ENCODE measurements at regions not wholly inside any gene's neighbourhood (a gene's known extent, or its start where the extent isn't known, plus 50 kb on each side); places are given as distances from the start of the nearest gene placed in this dataset.

DNA sequence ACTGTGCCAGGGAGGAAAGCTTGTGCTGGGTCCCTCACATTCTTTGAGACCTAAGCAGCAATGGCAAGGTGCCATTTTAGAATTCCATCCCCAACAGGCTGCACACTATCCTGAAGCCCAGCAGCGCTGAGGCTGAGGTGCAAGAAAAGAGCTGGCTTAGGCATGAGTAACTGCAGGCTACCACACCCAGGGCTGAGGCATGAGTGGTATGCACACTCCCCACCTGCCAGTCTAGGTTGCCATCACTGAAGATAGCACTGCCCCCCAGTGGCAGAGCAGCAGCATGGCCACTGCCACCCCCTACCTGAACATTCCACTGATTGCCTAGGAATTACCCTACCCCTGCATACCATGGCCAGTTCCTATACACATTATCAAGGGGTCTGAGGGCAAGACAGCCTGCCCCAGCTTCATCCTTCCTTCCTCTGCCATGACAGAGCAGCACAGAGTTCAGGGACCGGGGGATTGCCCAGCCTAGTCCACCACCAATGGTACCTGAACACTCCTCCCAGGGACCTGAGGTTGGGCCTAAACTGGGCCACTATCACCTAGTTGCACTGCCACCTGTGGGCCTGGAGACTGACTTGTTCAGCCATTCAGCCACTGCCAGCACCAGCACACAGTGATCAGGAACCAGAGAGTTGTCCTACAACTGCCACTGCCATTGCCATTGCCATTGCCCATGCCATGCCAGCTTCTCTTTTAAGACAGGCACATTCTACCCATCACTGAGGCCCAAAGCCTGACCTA lies 129.8 kb downstream of the SATB1 start:
- no CpG with 5 or more reads among the region's 2 CpGs for WGBS (ENCODE audit: extremely low coverage, insufficient coverage, low lambda C conversion rate)
- no peak overlapping the region for H3K4me3 ChIP-seq (ENCODE audit: low read length)

GRCh38 chr3:18290157-18290556 lies 135.0 kb downstream of the SATB1 start:
- no peak overlapping the region for H3K18ac ChIP-seq (ENCODE audit: low read length)

More for the DNA sequence above, 129.8 kb downstream of the SATB1 start:
- H3K36me3 ChIP-seq (ENCODE audit: control insufficient read depth, insufficient read depth, low read length), result no peaks in the 10 kb centered on the region
- no peak overlapping the region for H2BK5ac ChIP-seq (ENCODE audit: low read length)
- no peak overlapping the region for H3K4ac ChIP-seq (ENCODE audit: low read depth, low read length)
- no peak overlapping the region for H2AK5ac ChIP-seq (ENCODE audit: low read length)
- DNase-seq, result peak; percentile 96
- H3K4me1 ChIP-seq (ENCODE audit: control insufficient read depth, low read depth, low read length), result peaks cover 2% of the 10 kb centered on the region
- H3K4me2 ChIP-seq (ENCODE audit: low read length), result no peak overlapping the region
- no peaks in the 10 kb centered on the region for H3K79me1 ChIP-seq (ENCODE audit: low read length)
- H3K79me2 ChIP-seq (ENCODE audit: control insufficient read depth, insufficient read depth, low read length), result no peaks in the 10 kb centered on the region
- no peak overlapping the region for H3K27ac ChIP-seq (ENCODE audit: low read depth, low read length)
- no peak overlapping the region for H2BK120ac ChIP-seq (ENCODE audit: low read depth, low read length)
- H3K56ac ChIP-seq (ENCODE audit: low read length), result no peak overlapping the region
- no peak overlapping the region for H2BK15ac ChIP-seq (replicated peaks; ENCODE audit: low read depth)
- H3K9ac ChIP-seq (ENCODE audit: low read length), result no peak overlapping the region
- no peak overlapping the region for H3K23ac ChIP-seq (ENCODE audit: low read length)
- H3K18ac ChIP-seq (ENCODE audit: low read length), result peak overlapping the region; percentile 6
- no peak overlapping the region for H4K5ac ChIP-seq (ENCODE audit: low read length)
- no peak overlapping the region for H4K8ac ChIP-seq (ENCODE audit: low read depth, low read length)
- H3K27me3 ChIP-seq (ENCODE audit: insufficient read depth, low read length, poor library complexity), result no peaks in the 10 kb centered on the region

DNA sequence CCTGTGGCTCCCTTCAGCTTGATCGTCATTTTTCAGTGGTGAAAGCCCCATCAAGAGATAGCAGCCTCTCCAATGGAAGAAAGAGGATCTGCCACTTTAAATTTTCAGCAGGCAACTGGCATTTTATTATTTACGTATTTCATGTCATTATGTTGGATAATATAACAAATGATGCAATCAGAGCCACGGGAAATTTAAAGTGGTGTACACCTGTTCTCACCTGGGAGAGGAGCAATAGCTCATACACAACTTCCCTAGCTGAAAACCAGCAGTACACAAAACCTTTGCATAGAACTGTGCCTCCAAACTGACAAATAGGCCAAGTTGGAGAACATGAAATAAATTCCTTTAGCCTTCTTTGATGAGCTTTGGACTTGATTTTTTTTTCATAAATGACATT lies 136.9 kb downstream of the SATB1 start:
- H3K56ac ChIP-seq (ENCODE audit: low read length), result no peak overlapping the region
- no peak overlapping the region for H3K27ac ChIP-seq (ENCODE audit: low read depth, low read length)
- no peak overlapping the region for H3K4ac ChIP-seq (ENCODE audit: low read depth, low read length)
- H2BK15ac ChIP-seq (replicated peaks; ENCODE audit: low read depth), result no peak overlapping the region
- no peak overlapping the region for H4K5ac ChIP-seq (ENCODE audit: low read length)
- H2BK120ac ChIP-seq (ENCODE audit: low read depth, low read length), result no peak overlapping the region
- no peak overlapping the region for H3K4me2 ChIP-seq (ENCODE audit: low read length)
- no CpG with 5 or more reads among the region's 3 CpGs for WGBS (ENCODE audit: extremely low coverage, insufficient coverage, low lambda C conversion rate)
- no peaks in the 10 kb centered on the region for H3K79me2 ChIP-seq (ENCODE audit: control insufficient read depth, insufficient read depth, low read length)
- H3K18ac ChIP-seq (ENCODE audit: low read length), result no peak overlapping the region
- H2AK5ac ChIP-seq (ENCODE audit: low read length), result no peak overlapping the region
- H3K9ac ChIP-seq (ENCODE audit: low read length), result no peak overlapping the region
- no peaks in the 10 kb centered on the region for H3K27me3 ChIP-seq (ENCODE audit: insufficient read depth, low read length, poor library complexity)
- no peak overlapping the region for H4K8ac ChIP-seq (ENCODE audit: low read depth, low read length)
- no peak overlapping the region for H3K23ac ChIP-seq (ENCODE audit: low read length)
- no peaks in the 10 kb centered on the region for H3K36me3 ChIP-seq (ENCODE audit: control insufficient read depth, insufficient read depth, low read length)
- H3K4me3 ChIP-seq (ENCODE audit: low read length), result no peak overlapping the region
- no peaks in the 10 kb centered on the region for H3K4me1 ChIP-seq (ENCODE audit: control insufficient read depth, low read depth, low read length)
- no peak overlapping the region for H2BK5ac ChIP-seq (ENCODE audit: low read length)
- DNase-seq, result no peak
- no peaks in the 10 kb centered on the region for H3K79me1 ChIP-seq (ENCODE audit: low read length)

More at GRCh38 chr3:18290157-18290556, 135.0 kb downstream of the SATB1 start:
- no peak overlapping the region for H3K27ac ChIP-seq (ENCODE audit: low read depth, low read length)
- no peak for DNase-seq
- peaks cover 2% of the 10 kb centered on the region for H3K4me1 ChIP-seq (ENCODE audit: control insufficient read depth, low read depth, low read length)
- H3K4me2 ChIP-seq (ENCODE audit: low read length), result no peak overlapping the region
- no peaks in the 10 kb centered on the region for H3K27me3 ChIP-seq (ENCODE audit: insufficient read depth, low read length, poor library complexity)
- H3K4ac ChIP-seq (ENCODE audit: low read depth, low read length), result no peak overlapping the region
- H2AK5ac ChIP-seq (ENCODE audit: low read length), result no peak overlapping the region
- H3K56ac ChIP-seq (ENCODE audit: low read length), result no peak overlapping the region
- H3K79me1 ChIP-seq (ENCODE audit: low read length), result no peaks in the 10 kb centered on the region
- no peak overlapping the region for H2BK120ac ChIP-seq (ENCODE audit: low read depth, low read length)
- H3K79me2 ChIP-seq (ENCODE audit: control insufficient read depth, insufficient read depth, low read length), result no peaks in the 10 kb centered on the region
- H3K9ac ChIP-seq (ENCODE audit: low read length), result no peak overlapping the region
- no peak overlapping the region for H2BK15ac ChIP-seq (replicated peaks; ENCODE audit: low read depth)
- H4K5ac ChIP-seq (ENCODE audit: low read length), result no peak overlapping the region
- H3K4me3 ChIP-seq (ENCODE audit: low read length), result no peak overlapping the region
- H3K36me3 ChIP-seq (ENCODE audit: control insufficient read depth, insufficient read depth, low read length), result no peaks in the 10 kb centered on the region
- H2BK5ac ChIP-seq (ENCODE audit: low read length), result no peak overlapping the region
- no peak overlapping the region for H3K23ac ChIP-seq (ENCODE audit: low read length)
- no peak overlapping the region for H4K8ac ChIP-seq (ENCODE audit: low read depth, low read length)

DNA sequence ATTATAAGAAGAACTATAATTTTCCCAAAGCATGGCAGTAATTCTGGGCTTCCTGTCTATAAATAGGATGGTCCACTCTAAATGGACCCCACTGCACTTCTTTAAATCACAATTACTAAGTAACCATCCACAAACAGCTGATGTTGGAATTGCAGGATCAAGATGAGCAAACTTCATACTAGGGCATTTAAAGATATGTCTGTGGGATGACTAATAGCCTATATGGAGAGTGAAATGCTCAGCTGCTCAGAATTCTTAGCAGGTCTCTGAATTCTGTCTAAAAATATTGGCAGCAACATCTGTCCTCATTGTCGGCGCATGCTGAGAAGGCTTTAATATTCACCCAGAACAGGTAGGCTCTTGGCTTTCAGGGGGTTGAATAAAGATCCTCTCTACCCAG lies 140.4 kb downstream of the SATB1 start:
- Histone ChIP-seq H3K79me2 (ENCODE audit: control insufficient read depth, insufficient read depth, low read length) (no peaks in the 10 kb centered on the region), H2BK5ac (ENCODE audit: low read length) (no peak overlapping the region), H3K4me3 (ENCODE audit: low read length) (no peak overlapping the region), H2BK15ac (replicated peaks; ENCODE audit: low read depth) (no peak overlapping the region), H3K27me3 (ENCODE audit: insufficient read depth, low read length, poor library complexity) (no peaks in the 10 kb centered on the region), H3K4me1 (ENCODE audit: control insufficient read depth, low read depth, low read length) (no peaks in the 10 kb centered on the region), H2BK120ac (ENCODE audit: low read depth, low read length) (no peak overlapping the region), H3K23ac (ENCODE audit: low read length) (no peak overlapping the region), H3K4ac (ENCODE audit: low read depth, low read length) (no peak overlapping the region), H3K18ac (ENCODE audit: low read length) (no peak overlapping the region), H3K27ac (ENCODE audit: low read depth, low read length) (no peak overlapping the region), H3K4me2 (ENCODE audit: low read length) (no peak overlapping the region), H2AK5ac (ENCODE audit: low read length) (no peak overlapping the region), H4K5ac (ENCODE audit: low read length) (no peak overlapping the region), H3K79me1 (ENCODE audit: low read length) (no peaks in the 10 kb centered on the region), H3K36me3 (ENCODE audit: control insufficient read depth, insufficient read depth, low read length) (no peaks in the 10 kb centered on the region), H4K8ac (ENCODE audit: low read depth, low read length) (no peak overlapping the region), H3K56ac (ENCODE audit: low read length) (no peak overlapping the region), H3K9ac (ENCODE audit: low read length) (no peak overlapping the region)
- WGBS (ENCODE audit: extremely low coverage, insufficient coverage, low lambda C conversion rate), result no CpG with 5 or more reads among the region's 2 CpGs
- no peak for DNase-seq

- no peak for DNase-seq
- Histone ChIP-seq H2BK15ac (replicated peaks; ENCODE audit: low read depth) (no peak overlapping the region), H3K18ac (ENCODE audit: low read length) (no peak overlapping the region), H3K4me1 (ENCODE audit: control insufficient read depth, low read depth, low read length) (no peaks in the 10 kb centered on the region), H4K8ac (ENCODE audit: low read depth, low read length) (no peak overlapping the region), H4K5ac (ENCODE audit: low read length) (no peak overlapping the region), H3K56ac (ENCODE audit: low read length) (no peak overlapping the region), H3K4ac (ENCODE audit: low read depth, low read length) (no peak overlapping the region), H3K4me2 (ENCODE audit: low read length) (no peak overlapping the region), H2BK120ac (ENCODE audit: low read depth, low read length) (no peak overlapping the region), H3K27me3 (ENCODE audit: insufficient read depth, low read length, poor library complexity) (no peaks in the 10 kb centered on the region), H2BK5ac (ENCODE audit: low read length) (no peak overlapping the region), H3K36me3 (ENCODE audit: control insufficient read depth, insufficient read depth, low read length) (no peaks in the 10 kb centered on the region), H3K79me2 (ENCODE audit: control insufficient read depth, insufficient read depth, low read length) (no peaks in the 10 kb centered on the region), H3K79me1 (ENCODE audit: low read length) (no peaks in the 10 kb centered on the region), H2AK5ac (ENCODE audit: low read length) (no peak overlapping the region), H3K23ac (ENCODE audit: low read length) (no peak overlapping the region), H3K9ac (ENCODE audit: low read length) (no peak overlapping the region), H3K27ac (ENCODE audit: low read depth, low read length) (no peak overlapping the region), H3K4me3 (ENCODE audit: low read length) (no peak overlapping the region)
- no CpG with 5 or more reads among the region's 2 CpGs for WGBS (ENCODE audit: extremely low coverage, insufficient coverage, low lambda C conversion rate)
These were observed 141.5 kb downstream of the SATB1 start for GRCh38 chr3:18283680-18284079.

GRCh38 chr3:18282507-18282906 lies 142.6 kb downstream of the SATB1 start:
- Histone ChIP-seq H3K79me2 (ENCODE audit: control insufficient read depth, insufficient read depth, low read length) (no peaks in the 10 kb centered on the region), H3K56ac (ENCODE audit: low read length) (no peak overlapping the region), H2BK120ac (ENCODE audit: low read depth, low read length) (no peak overlapping the region), H2BK15ac (replicated peaks; ENCODE audit: low read depth) (no peak overlapping the region), H2AK5ac (ENCODE audit: low read length) (no peak overlapping the region), H3K18ac (ENCODE audit: low read length) (no peak overlapping the region), H2BK5ac (ENCODE audit: low read length) (no peak overlapping the region), H3K4me3 (ENCODE audit: low read length) (no peak overlapping the region), H3K9ac (ENCODE audit: low read length) (no peak overlapping the region), H3K79me1 (ENCODE audit: low read length) (no peaks in the 10 kb centered on the region), H3K36me3 (ENCODE audit: control insufficient read depth, insufficient read depth, low read length) (no peaks in the 10 kb centered on the region), H3K27me3 (ENCODE audit: insufficient read depth, low read length, poor library complexity) (no peaks in the 10 kb centered on the region), H4K8ac (ENCODE audit: low read depth, low read length) (no peak overlapping the region), H4K5ac (ENCODE audit: low read length) (no peak overlapping the region), H3K4me1 (ENCODE audit: control insufficient read depth, low read depth, low read length) (no peaks in the 10 kb centered on the region), H3K23ac (ENCODE audit: low read length) (no peak overlapping the region), H3K27ac (ENCODE audit: low read depth, low read length) (no peak overlapping the region), H3K4ac (ENCODE audit: low read depth, low read length) (no peak overlapping the region), H3K4me2 (ENCODE audit: low read length) (no peak overlapping the region)
- no CpG with 5 or more reads among the region's 2 CpGs for WGBS (ENCODE audit: extremely low coverage, insufficient coverage, low lambda C conversion rate)
- DNase-seq, result no peak
